ENCODE measurements at regions not wholly inside any gene's neighbourhood (a gene's known extent, or its start where the extent isn't known, plus 50 kb on each side); places are given as distances from the start of the nearest gene placed in this dataset.
"Not testable (repeated sequence)": the region's sequence is repeated elsewhere in the genome, so short reads cannot be mapped to it uniquely, and the experiment has no call there.

DNA sequence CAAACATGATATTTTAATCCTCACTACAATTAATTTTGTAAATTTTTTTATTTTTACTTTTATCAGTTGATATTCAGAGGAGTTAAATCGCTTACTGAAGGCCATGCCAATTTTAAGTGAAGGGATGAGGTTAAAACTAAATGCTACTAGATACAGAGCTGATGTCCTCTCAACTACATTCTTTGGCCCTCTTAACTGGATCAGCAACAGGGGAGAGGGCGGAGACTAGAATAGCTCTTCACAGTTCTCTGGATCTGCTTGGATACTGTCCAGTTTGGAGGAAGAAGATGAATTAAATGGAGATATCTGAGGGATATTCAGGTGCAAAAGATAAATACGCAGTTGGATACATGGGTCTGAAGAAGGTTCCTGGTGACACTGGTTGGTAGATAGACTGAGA lies 85.6 kb upstream of the LYSMD4 start:
- Histone ChIP-seq H3K27me3 (ENCODE audit: insufficient read depth) (no peaks in the 10 kb centered on the region), H3K9me3 (no peaks in the 10 kb centered on the region), H3K79me2 (ENCODE audit: insufficient read depth) (no peaks in the 10 kb centered on the region), H2AFZ (ENCODE audit: low read depth) (no peak overlapping the region), H3K9me2 (no peaks in the 10 kb centered on the region), H3K4me1 (ENCODE audit: control insufficient read depth in 1 of 2, insufficient read depth in 2 of 2, low read depth in 1 of 2, low read length in 1 of 2) (no peaks in the 10 kb centered on the region; a peak in 1 of 4 replicates), H3F3A (replicated peaks; ENCODE audit: insufficient read depth) (no peaks in the 10 kb centered on the region), H3K4me3 (ENCODE audit: low read depth in 2 of 2, low read length in 1 of 2) (no peak overlapping the region), H3K27ac (ENCODE audit: low read depth in 2 of 2, low read length in 1 of 2) (no peak overlapping the region), H4K20me1 (ENCODE audit: insufficient read depth) (no peaks in the 10 kb centered on the region), H3K36me3 (replicated peaks in 1 of 2; ENCODE audit: control insufficient read depth in 1 of 2, insufficient read depth in 2 of 2, low read length in 1 of 2) (peaks cover 6 to 9% of the 10 kb centered on the region in 2 experiments), H3K9ac (no peak overlapping the region), H3K4me2 (no peak overlapping the region)
- TF ChIP-seq, protein P1, sequence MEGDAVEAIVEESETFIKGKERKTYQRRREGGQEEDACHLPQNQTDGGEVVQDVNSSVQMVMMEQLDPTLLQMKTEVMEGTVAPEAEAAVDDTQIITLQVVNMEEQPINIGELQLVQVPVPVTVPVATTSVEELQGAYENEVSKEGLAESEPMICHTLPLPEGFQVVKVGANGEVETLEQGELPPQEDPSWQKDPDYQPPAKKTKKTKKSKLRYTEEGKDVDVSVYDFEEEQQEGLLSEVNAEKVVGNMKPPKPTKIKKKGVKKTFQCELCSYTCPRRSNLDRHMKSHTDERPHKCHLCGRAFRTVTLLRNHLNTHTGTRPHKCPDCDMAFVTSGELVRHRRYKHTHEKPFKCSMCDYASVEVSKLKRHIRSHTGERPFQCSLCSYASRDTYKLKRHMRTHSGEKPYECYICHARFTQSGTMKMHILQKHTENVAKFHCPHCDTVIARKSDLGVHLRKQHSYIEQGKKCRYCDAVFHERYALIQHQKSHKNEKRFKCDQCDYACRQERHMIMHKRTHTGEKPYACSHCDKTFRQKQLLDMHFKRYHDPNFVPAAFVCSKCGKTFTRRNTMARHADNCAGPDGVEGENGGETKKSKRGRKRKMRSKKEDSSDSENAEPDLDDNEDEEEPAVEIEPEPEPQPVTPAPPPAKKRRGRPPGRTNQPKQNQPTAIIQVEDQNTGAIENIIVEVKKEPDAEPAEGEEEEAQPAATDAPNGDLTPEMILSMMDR (IDR thresholded peaks at IDR 0.05), result no peak
- no peak for TF ChIP-seq FOXM1 (IDR thresholded peaks at IDR 0.05; ENCODE audit: low read depth)
- TF ChIP-seq, protein P2, sequence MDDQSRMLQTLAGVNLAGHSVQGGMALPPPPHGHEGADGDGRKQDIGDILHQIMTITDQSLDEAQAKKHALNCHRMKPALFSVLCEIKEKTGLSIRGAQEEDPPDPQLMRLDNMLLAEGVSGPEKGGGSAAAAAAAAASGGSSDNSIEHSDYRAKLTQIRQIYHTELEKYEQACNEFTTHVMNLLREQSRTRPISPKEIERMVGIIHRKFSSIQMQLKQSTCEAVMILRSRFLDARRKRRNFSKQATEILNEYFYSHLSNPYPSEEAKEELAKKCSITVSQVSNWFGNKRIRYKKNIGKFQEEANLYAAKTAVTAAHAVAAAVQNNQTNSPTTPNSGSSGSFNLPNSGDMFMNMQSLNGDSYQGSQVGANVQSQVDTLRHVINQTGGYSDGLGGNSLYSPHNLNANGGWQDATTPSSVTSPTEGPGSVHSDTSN (IDR thresholded peaks at IDR 0.05), result no peak
- TF ChIP-seq, protein P3, sequence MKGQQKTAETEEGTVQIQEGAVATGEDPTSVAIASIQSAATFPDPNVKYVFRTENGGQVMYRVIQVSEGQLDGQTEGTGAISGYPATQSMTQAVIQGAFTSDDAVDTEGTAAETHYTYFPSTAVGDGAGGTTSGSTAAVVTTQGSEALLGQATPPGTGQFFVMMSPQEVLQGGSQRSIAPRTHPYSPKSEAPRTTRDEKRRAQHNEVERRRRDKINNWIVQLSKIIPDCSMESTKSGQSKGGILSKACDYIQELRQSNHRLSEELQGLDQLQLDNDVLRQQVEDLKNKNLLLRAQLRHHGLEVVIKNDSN (IDR thresholded peaks at IDR 0.05; ENCODE audit: borderline replicate concordance, low read depth), result no peak
- TF ChIP-seq TCF12 (IDR thresholded peaks at IDR 0.05), result no peak
- TF ChIP-seq RXRA (IDR thresholded peaks at IDR 0.05; ENCODE audit: borderline replicate concordance, low read depth), result no peak
- TF ChIP-seq, protein P4, sequence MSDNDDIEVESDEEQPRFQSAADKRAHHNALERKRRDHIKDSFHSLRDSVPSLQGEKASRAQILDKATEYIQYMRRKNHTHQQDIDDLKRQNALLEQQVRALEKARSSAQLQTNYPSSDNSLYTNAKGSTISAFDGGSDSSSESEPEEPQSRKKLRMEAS (IDR thresholded peaks at IDR 0.05; ENCODE audit: low read depth), result no peak
- no peak for TF ChIP-seq TAF1 (IDR thresholded peaks at IDR 0.05; ENCODE audit: borderline replicate concordance, low read depth, low read length)
- no peak for TF ChIP-seq CHD2 (IDR thresholded peaks at IDR 0.05; ENCODE audit: low read length, partially characterized antibody)
- POLR2A ChIA-PET, result no interaction called here
- no peak for DNase-seq
- WGBS (ENCODE audit: low lambda C conversion rate), result 79% methylated on average over 3 of the region's 3 CpGs
- CTCF ChIA-PET, result no interaction called here

DNA sequence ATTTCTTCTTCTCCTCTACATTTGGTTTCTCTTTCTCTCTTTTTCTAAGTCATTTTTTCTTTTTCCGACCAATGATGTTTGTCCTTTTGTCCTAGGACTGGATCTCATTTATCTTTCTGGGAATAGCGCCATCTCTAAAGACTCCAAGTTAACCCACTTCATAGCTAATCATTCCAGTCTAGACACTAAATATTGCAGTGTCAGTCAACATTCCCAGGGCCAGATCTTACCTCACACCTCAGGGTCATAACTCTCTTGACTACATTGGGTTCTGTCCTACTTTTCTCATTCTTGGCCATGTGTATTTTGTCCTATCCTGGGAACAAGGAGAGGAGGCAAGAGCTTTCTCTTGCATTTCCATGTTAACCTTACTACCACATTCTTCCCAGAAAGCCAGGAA lies 83.6 kb upstream of the LYSMD4 start:
- DNase-seq; H3K4me2 ChIP-seq; H3K27ac ChIP-seq (ENCODE audit: low read depth in 2 of 2, low read length in 1 of 2); H3K9me2 ChIP-seq; H3K4me1 ChIP-seq (ENCODE audit: control insufficient read depth in 1 of 2, insufficient read depth in 2 of 2, low read depth in 1 of 2, low read length in 1 of 2); H3K27me3 ChIP-seq (ENCODE audit: insufficient read depth); H3K9ac ChIP-seq; CTCF ChIA-PET; H3K9me3 ChIP-seq; H3K4me3 ChIP-seq (ENCODE audit: low read depth in 2 of 2, low read length in 1 of 2); H3K79me2 ChIP-seq (ENCODE audit: insufficient read depth); H3F3A ChIP-seq (replicated peaks; ENCODE audit: insufficient read depth); H4K20me1 ChIP-seq (ENCODE audit: insufficient read depth); POLR2A ChIA-PET; H2AFZ ChIP-seq (ENCODE audit: low read depth): not testable (repeated sequence)
- 83% methylated on average over 2 of the region's 2 CpGs for WGBS (ENCODE audit: low lambda C conversion rate)
- peaks cover 6 to 11% of the 10 kb centered on the region in 2 experiments for H3K36me3 ChIP-seq (replicated peaks in 1 of 2; ENCODE audit: control insufficient read depth in 1 of 2, insufficient read depth in 2 of 2, low read length in 1 of 2)

DNA sequence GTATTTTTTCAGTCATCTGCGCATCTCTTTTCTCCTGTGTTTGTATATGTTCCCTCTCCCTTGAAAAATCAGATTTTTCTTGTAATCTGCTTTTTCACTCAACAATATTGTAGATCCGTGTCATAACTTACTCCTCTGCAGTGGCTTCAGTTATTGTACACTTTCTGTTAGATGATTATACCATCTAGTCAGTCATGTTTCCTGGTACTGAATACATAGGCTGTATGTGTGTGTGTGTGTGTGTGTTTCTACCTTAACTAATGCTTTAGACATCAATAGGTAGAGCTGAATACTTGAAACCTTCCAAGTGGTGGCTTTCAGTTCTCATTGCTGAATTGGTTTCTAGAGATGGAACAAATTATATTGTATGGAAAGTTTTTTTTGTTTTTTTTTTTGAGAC lies 77.4 kb upstream of the LYSMD4 start:
- H3K27ac ChIP-seq (ENCODE audit: low read depth in 2 of 2, low read length in 1 of 2); H3K9ac ChIP-seq; H3F3A ChIP-seq (replicated peaks; ENCODE audit: insufficient read depth); H3K4me2 ChIP-seq; DNase-seq; H3K4me1 ChIP-seq (ENCODE audit: control insufficient read depth in 1 of 2, insufficient read depth in 2 of 2, low read depth in 1 of 2, low read length in 1 of 2); H3K79me2 ChIP-seq (ENCODE audit: insufficient read depth); H3K9me3 ChIP-seq; H3K27me3 ChIP-seq (ENCODE audit: insufficient read depth); H3K36me3 ChIP-seq (replicated peaks in 1 of 2; ENCODE audit: control insufficient read depth in 1 of 2, insufficient read depth in 2 of 2, low read length in 1 of 2); H2AFZ ChIP-seq (ENCODE audit: low read depth); H3K4me3 ChIP-seq (ENCODE audit: low read depth in 2 of 2, low read length in 1 of 2); CTCF ChIA-PET; H4K20me1 ChIP-seq (ENCODE audit: insufficient read depth); POLR2A ChIA-PET; H3K9me2 ChIP-seq: not testable (repeated sequence)
- WGBS (ENCODE audit: low lambda C conversion rate), result 88% methylated on average over 2 of the region's 2 CpGs

DNA sequence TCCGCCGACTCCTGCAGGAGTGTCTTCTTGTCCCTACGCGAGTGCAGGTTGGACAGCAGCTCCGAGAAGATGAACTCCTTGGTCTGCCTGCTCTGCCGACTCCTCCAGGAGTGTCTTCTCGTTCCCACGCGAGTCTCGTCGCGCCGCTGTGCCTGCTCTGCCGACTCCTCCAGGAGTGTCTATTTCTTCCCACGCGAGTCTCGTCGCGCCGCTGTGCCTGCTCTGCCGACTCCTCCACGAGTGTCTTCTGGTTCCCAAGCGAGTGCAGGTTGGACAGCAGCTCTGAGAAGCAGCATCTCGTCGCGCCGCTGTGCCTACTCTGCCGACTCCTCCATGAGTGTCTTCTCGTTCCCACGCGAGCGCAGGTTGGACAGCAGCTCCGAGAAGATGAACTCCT lies 66.6 kb upstream of the LYSMD4 start:
- H3K4me2 ChIP-seq; H2AFZ ChIP-seq (ENCODE audit: low read depth); H4K20me1 ChIP-seq (ENCODE audit: insufficient read depth); H3K27ac ChIP-seq (ENCODE audit: low read depth in 2 of 2, low read length in 1 of 2); H3K27me3 ChIP-seq (ENCODE audit: insufficient read depth); H3K4me1 ChIP-seq (ENCODE audit: control insufficient read depth in 1 of 2, insufficient read depth in 2 of 2, low read depth in 1 of 2, low read length in 1 of 2); H3K36me3 ChIP-seq (replicated peaks in 1 of 2; ENCODE audit: control insufficient read depth in 1 of 2, insufficient read depth in 2 of 2, low read length in 1 of 2); H3F3A ChIP-seq (replicated peaks; ENCODE audit: insufficient read depth); POLR2A ChIA-PET; H3K79me2 ChIP-seq (ENCODE audit: insufficient read depth); CTCF ChIA-PET; H3K4me3 ChIP-seq (ENCODE audit: low read depth in 2 of 2, low read length in 1 of 2); H3K9me2 ChIP-seq; H3K9me3 ChIP-seq; H3K9ac ChIP-seq; DNase-seq: not testable (repeated sequence)
- 85% methylated on average over 28 of the region's 33 CpGs for WGBS (ENCODE audit: low lambda C conversion rate)
